HG03066 (cell line): ENCODE measurements at regions not wholly inside any gene's neighbourhood (a gene's known extent, or its start where the extent isn't known, plus 50 kb on each side); places are given as distances from the start of the nearest gene placed in this dataset.

Experiments used
- ATAC-seq: cut with Tn5 transposase; IDR thresholded peaks from one replicate; pipeline ENCODE4 v1.9.1; 2021; ENCODE audit warnings: low read depth; ENCODE audit not compliant: unreplicated experiment

GRCh38 chr13:109671919-109672318, 114.5 kb downstream of the IRS2 start:
- ATAC-seq, result no peak

DNA sequence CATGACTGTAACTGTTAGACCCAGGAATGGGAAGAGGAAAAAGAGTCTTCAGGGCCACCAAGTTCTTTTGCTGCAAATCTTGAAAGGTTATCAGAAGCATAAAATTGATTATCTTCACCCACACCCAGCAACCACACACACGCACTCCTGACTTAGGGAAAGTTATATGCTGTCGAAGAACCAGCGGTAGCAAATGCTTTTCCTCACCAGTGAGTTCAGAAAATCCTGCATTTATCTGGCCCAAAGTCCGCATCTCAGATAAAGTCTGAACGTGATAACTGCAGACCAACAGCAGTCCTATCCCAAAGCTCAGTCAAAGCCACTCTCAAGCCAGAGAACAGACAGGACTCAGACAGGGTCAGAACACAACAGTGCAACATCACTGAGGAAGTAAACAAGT, 115.6 kb downstream of the IRS2 start:
- ATAC-seq, result no peak

DNA sequence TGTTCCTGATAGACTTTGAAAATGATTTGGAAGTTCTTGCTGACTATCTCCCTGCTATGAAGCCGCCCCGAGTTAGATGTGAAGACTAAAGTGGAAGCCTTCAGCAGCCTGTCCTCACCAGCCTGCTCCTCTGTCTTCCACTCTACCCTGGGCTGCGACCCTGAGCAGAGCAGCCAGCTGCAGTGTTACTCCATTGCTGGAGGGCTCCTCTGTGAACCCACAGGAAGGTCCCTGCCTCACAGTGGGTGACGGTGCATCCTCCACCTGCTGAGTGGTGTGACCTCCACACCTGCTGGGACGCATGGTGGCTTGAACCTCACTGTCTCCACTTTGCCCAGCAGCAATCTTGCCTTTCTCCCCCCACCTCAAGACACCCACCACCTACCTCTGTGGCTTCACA, 116.4 kb downstream of the IRS2 start:
- ATAC-seq, result no peak

- no peak for ATAC-seq
Measured at GRCh38 chr13:109669234-109669612, 117.2 kb downstream of the IRS2 start.

DNA sequence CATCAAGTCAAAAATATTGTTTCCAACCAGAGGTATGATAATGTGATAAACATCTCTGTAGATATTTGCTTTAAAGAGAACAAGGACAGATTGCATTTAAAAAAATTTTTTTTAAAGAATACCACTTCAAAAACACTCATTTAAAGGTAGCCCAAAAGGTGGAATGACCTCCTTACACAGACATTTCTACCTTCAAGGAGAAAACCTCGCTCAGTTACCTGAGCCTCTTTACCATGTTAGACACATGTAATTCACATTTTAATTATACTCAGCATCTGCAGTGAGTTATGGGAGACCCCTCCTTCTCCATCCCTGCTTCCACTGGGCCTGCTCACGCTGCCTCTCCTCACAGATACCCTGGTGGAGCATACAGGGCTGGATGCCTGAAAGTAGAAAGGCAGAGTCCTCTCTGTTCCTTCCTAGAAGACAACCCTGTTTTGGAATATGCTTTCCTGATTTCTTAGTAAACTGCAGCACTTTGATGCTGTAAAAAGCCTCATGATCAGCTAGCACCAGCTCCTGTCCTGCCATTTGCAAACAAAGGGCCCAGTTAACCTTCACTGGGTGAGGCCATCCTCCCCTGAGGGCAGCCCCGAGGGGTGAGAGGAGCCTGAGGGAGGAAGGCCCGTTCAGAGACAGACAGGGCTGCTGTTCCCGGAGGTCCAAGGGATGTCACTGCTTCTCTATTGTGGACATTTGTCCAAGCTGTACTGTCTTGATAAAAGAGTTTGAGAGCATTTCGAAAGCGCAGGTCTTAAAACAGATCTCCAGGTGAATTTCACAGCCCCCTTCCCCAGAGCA, 117.8 kb downstream of the IRS2 start:
- no peak for ATAC-seq

- no peak for ATAC-seq
Measured at GRCh38 chr13:109667807-109668291, 118.5 kb downstream of the IRS2 start.

DNA sequence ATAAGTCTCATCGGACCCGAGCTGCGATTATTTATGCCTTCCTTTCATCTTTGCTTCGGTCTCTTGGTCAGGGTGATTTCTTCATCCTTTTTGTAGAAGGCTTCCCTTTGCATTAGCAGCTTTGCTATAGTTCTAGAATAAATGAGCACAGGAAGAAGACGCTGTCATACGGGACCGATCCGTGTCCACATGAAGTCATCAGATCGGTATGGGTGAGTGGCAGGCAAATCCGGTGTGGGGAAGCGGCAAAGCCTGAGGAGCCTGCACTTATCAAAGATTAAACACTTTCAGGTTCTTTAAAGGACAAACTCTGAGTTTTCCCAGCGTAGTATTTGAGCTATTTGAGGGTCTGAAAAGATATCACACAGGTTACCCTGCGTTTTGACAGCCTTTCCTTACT, 119.3 kb downstream of the IRS2 start:
- no peak for ATAC-seq

DNA sequence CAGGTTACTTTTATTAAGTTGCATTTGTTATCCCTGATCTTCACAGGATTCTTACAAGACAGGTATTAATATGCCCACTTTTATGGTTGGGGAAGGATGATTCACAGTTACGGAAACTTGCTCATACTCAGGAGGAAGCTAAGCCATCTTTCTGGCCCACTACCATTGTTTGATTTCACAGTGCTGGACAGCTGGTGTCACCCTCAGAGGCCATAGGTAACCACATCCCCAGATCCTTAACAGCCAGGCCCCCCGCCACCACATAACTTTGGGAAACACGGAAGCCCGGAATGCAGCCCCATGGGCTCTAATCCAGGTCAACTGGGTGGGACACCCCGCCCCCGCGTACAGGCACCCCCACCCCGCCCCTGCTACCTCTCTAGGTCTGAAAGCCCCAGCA, 119.7 kb downstream of the IRS2 start:
- no peak for ATAC-seq

GRCh38 chr13:109665781-109666249, 120.6 kb downstream of the IRS2 start:
- ATAC-seq, result no peak

DNA sequence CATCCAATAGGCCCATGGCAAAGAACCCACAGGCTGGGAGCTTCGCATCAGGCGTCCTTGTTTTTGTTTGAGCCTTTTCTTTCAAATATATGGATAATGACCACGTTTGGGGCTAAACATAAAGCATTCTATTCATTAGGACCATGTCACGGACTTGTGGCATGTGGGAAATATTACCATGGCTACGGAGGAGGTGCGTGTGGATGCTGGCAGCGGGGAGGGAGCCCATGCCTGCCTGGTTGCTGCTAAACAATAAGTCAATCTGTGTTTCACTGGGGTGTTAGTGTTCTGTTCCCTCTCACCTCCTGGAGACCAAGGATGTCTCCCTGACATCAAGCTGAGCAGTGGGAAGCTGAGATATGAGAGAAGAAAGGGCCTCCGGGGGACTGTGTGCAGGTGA, 121.1 kb downstream of the IRS2 start:
- ATAC-seq, result no peak

DNA sequence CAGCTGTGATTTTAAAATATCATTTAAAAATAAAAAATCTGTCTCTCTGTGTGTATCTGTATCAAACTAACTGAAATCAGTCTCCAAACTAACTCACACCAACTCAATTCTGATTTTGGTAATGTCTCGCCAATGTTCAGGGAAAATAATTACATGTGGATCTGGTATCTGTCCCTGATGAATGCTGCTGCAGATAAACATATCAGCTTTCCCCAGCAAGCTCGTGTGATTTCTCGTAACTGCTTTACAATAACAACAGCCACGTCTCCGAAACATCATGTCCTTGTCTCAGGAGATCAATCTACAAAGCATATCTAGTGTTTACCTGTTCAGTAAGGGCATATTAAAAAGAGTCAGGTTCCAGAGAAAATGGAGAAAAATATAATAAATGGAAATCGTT, 129.0 kb downstream of the IRS2 start:
- no peak for ATAC-seq

GRCh38 chr13:109656206-109656605, 130.2 kb downstream of the IRS2 start:
- no peak for ATAC-seq

GRCh38 chr13:109655611-109656010, 130.8 kb downstream of the IRS2 start:
- no peak for ATAC-seq

- ATAC-seq, result no peak
Measured at GRCh38 chr13:109655206-109655600, 131.2 kb downstream of the IRS2 start.

DNA sequence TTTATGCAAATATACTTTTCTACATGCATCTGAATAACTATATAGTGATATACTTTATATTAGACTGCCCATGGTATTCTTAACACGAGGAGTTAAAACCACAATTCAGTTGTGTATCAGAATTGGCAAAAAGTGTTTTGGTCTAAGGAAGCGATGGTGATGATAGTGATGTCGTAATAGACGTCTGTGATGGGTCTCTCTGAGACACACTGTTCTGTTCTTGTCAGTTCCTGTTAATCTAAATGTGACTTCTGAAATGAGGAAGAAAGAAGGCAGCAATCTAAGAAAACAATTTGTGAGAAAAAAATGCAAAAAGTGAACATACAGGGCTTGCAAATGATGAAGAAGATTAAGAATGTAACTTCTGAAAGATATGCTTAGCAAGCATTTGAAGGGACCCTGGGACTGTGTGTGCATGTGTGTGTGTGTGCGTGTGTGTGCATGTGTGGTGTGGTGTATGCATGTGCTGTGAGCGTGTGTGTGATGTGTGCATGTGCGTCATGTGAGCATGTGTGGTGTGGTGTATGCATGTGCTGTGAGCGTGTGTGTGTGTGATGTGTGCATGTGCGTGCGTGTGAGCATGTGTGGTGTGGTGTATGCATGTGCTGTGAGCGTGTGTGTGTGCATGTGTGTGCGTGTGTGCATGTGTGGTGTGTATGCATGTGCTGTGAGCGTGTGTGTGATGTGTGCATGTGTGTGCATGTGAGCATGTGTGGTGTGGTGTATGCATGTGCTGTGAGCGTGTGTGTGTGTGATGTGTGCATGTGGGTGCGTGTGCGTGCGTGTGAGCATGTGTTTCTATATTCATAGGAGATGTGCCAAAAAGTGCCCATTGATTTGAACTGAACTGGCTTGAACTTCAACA, 131.8 kb downstream of the IRS2 start:
- ATAC-seq, result no peak

DNA sequence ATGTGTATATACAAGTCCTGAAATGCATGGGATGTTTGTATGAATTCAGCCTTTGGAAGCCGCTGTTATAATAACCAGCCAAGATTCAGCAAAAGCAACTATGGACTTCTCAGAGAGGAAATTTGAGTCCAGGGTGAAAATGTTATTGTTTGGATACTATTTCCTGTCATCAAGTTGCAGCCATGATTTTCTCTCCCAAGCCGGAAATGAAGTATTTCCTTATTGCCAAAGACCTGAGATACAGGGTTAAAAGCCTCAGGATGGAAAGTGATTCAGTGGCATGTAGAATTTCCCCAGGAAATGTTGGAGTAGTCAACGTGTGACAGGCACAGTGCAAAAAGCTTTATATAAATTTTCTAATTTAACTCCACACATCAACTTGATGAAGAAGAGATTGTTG, 133.9 kb downstream of the IRS2 start:
- no peak for ATAC-seq

DNA sequence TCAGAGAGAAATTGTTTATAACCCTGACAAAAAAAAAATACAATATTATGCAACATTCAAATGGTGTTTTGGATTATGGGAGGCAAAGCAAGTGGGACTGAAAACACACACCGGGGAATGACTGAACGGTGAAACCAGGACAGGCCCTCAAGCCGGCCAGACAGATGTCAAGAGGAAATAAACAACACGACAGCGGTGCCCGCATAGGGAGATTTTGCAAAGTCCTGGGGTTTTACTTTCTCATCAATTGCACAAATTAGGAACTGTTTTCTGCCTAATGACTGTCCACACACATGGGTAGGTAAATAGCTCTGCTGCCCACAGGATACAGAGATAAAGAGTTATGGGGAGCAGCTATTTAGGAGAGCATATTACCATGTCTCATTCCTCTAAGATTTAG, 134.5 kb downstream of the IRS2 start:
- ATAC-seq, result no peak

GRCh38 chr13:109651311-109651710, 135.1 kb downstream of the IRS2 start:
- no peak for ATAC-seq

- ATAC-seq, result no peak
Measured at GRCh38 chr13:109650861-109651260, 135.5 kb downstream of the IRS2 start.

DNA sequence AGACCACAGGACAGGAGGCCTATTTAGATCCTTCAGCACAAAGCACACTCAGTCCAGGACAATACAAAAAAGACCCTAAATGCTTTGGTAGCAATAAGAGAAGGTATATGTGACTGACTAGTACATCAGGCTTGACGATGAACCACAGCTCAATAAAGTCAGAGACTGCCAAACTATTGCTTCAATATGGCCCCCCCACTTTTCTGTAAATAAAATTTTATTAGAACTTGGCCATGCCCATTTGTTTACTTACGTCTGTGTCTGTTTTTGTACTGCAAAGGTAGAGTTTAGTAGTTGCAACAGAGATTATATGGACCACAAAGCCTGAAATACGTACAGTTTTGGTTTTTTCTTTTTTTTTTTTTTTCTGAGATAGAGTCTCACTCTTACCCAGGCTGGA, 136.7 kb downstream of the IRS2 start:
- no peak for ATAC-seq

DNA sequence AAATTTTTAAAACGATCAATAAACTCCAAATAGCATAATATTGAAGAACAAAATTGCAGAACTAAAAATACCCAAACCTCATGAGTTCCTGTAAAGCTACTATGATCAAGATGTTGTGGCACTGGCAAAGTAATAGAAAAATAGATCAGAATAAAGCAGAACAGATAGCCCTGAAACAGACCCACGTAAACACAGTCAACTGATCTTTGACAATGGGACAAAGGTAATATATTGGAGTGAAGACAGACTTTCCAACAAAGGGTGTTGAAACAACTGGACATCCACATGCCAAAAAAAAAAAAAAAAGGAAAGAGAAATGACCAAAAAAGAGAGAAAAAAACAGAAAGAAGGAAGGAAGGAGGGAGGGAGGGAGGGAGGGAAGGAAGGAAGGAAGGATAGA, 138.7 kb downstream of the IRS2 start:
- ATAC-seq, result no peak

DNA sequence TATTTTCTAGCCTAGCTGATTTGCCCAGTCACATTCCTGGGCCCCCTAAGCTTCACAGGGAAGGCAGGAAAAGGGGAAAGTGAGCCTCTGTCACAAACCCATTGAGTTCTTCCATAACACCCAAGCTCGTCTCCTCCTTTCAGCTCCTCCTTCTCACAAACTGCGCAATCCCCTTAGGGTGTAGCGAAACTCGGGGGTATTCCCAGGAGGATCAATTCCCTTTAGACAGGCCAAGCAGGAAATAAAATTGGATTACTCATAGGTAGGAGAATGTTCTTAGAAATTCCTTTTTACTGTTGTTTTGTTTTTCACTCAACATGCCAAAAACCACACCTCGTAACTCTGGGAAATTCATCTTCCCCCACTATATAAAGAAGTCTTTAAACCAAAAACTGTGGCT, 139.3 kb downstream of the IRS2 start:
- no peak for ATAC-seq
